GM19025 (cell line): ENCODE measurements at regions not wholly inside any gene's neighbourhood (a gene's known extent, or its start where the extent isn't known, plus 50 kb on each side); places are given as distances from the start of the nearest gene placed in this dataset.
"Not testable (repeated sequence)": the region's sequence is repeated elsewhere in the genome, so short reads cannot be mapped to it uniquely, and the experiment has no call there.

Experiments
- ATAC-seq: cut with Tn5 transposase; IDR thresholded peaks from one replicate; pipeline ENCODE4 v1.9.1; 2021; ENCODE audit warnings: mild to moderate bottlenecking, low read depth, moderate library complexity; ENCODE audit not compliant: unreplicated experiment

DNA sequence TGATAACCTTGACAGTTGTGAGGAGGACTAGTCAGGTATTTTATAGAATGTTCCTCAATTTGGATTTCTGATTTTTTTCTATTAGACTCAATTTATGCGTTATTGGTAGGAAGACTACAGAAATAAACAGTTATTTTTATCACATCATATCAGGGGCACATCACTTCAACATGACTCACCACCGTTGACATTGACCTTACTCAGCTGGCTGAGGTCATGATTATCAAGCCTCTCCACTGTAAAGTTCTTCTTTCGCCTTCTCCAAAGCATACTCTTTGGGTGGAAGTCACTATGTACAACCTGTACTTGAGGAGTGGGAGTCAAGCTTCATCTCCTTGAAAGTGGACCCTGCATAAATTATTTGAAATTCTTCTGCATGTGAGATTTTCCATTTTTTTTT is 194.3 kb upstream of the IGFBP3 start:
- ATAC-seq, result no peak

GRCh38 chr7:46109437-46109836 is 188.4 kb upstream of the IGFBP3 start:
- ATAC-seq, result no peak

GRCh38 chr7:46108272-46108671 is 187.2 kb upstream of the IGFBP3 start:
- ATAC-seq, result no peak

DNA sequence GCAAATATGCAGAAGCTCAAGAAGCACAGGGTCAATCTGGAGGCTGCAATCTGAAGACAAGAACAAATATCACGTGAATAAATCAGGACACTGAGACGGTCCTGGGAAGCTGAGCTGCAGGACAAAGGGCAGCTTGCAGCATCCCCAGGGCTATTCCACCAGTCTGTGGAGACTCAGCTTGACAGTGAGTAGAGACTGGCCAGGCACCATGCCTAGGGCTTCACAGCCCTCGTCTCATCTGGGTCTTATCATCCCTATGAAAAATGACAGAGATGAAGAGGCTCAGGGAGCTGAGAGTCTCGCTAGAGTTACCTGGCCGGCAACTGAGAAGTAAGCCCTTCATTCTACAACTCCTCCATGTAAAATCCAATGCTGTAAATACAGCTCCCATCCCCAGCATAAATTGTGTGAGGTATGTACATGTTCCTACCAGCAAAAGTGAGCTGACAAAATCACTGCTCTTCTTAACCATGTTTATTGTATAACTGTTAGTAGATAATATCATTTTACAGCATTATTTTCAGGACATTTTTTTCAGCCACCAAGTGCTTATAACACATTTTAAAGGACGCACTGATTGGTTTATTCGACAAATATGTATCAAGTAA is 186.6 kb upstream of the IGFBP3 start:
- no peak for ATAC-seq

GRCh38 chr7:46100521-46100920 is 179.4 kb upstream of the IGFBP3 start:
- no peak for ATAC-seq

- no peak for ATAC-seq
These were observed 178.0 kb upstream of the IGFBP3 start for GRCh38 chr7:46099076-46099475.

GRCh38 chr7:46091071-46091470 is 170.0 kb upstream of the IGFBP3 start:
- no peak for ATAC-seq

DNA sequence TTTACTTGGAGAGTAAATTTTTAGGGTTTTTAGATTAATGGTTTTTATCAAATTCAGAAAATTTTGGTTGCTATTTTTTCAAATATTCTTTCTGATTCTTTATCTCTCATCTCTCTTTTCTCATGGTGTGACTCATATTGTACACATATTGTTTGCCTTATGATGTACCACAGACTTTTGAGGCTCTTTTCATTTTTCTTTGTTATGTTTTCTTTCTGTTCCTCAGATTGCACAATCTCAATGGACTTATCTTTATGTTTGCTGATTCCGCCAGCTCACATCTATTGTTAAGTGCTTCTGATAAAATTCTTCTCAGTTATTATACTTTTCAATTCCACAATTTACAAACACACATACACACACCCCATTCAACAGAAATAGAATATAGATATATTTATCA is 168.2 kb upstream of the IGFBP3 start:
- ATAC-seq, result no peak

GRCh38 chr7:46088486-46088885 is 167.4 kb upstream of the IGFBP3 start:
- not testable (repeated sequence) for ATAC-seq

DNA sequence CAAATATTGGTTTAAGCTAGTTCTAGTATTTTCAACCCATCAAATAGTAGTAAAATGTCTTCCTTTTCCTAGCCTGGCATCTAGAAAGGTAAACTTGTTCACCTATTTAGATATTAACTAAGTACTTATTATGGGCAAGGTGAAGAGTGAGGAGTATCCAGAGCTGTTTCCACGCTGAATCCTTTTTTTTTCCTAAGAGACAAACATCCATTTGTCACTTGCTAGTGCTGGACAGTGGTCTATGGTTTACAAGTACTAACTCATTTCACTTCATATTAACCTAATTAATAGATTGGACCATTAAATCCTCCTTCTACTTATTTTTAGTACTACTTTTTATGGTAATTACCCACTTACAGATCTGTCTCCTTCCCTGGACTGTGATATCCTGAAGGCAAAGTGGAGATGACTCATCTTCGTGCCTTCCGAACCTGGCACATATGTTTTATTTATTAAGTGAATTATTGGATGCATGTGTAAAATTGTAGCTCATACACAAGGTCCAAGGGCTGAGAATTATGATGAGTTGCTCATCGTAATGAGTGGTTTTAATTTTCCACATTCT is 159.6 kb upstream of the IGFBP3 start:
- no peak for ATAC-seq

- ATAC-seq, result no peak
These were observed 158.3 kb upstream of the IGFBP3 start for GRCh38 chr7:46079421-46079820.

- ATAC-seq, result no peak
These were observed 155.5 kb upstream of the IGFBP3 start for GRCh38 chr7:46076527-46076926.

DNA sequence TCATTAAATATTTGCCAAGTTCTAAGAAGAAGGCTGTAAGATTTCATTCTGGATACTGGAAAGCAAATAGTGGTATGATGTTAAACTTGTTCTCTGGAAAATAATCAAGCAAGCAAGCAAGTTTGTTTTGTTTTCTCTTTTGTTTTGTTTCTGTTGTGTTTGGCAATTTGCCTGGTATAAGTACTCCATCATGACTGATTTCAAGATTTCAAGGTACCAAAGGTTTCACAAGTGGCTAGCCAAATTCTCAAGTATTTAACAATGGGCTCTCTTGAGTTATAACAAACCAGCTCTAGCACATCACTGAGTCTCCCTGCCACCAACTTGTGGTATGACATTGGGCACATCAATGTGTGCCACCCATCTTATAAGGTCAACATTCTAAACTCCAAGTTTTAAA is 151.7 kb upstream of the IGFBP3 start:
- no peak for ATAC-seq

GRCh38 chr7:46071601-46072000 is 150.5 kb upstream of the IGFBP3 start:
- ATAC-seq, result no peak

DNA sequence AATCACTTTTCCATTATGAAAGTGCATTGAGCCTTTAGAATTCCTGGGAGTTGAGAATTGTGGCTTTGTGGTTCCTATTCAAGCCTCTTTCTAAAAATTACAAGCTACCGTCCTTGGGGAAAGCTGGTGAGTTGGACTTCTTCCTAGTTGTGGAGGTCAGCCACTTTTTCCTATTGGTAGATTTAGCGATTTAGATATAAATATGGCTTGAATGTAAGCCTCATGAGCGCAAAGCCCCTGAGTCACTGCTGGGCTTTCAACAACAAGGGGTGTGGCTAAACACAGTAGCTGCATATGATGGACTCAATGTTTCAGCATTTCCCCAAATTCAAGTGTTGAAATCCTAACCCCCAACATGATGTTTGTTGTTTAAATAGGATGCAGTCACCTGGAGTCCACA is 150.0 kb upstream of the IGFBP3 start:
- no peak for ATAC-seq

DNA sequence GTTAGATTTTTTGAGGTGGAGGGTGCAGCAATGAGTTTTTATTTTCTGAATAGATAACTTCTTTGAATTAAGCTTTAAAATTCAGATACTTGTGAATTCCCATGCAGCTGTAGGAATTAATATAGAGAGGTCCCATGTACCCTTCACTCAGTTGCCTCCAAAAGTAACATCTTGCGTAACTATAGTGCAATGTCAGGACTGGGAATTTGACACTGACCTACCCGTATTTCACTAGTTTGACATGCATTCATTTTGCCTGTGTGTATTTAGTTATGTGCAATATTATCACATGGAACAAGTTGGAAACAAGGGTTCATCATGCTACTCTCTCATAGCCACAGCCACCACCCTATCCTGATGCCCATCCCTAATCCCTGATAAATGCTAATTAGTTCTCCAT is 147.1 kb upstream of the IGFBP3 start:
- no peak for ATAC-seq

- no peak for ATAC-seq
These were observed 138.4 kb upstream of the IGFBP3 start for GRCh38 chr7:46059308-46060020.

GRCh38 chr7:46058086-46058823 is 137.2 kb upstream of the IGFBP3 start:
- ATAC-seq, result no peak

DNA sequence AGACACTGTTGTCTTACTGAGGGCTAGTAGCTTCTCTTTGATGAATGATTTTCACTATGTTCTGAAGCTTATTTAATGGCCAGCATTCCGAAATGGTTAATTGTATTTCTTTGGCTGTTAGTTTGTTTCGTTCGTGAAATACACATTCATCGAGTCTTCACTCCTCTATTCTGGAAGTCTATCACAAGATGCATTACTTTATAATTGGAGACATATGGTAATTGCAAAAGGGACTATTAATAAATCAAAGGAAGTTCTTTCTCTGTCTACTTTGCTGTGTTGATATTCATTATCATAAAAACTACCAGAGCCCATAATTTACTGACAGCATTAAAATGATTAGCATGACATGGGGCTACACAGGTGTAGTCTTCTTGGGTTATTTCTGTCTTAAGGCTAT is 133.8 kb upstream of the IGFBP3 start:
- no peak for ATAC-seq

GRCh38 chr7:46054272-46054671 is 133.2 kb upstream of the IGFBP3 start:
- ATAC-seq, result no peak

DNA sequence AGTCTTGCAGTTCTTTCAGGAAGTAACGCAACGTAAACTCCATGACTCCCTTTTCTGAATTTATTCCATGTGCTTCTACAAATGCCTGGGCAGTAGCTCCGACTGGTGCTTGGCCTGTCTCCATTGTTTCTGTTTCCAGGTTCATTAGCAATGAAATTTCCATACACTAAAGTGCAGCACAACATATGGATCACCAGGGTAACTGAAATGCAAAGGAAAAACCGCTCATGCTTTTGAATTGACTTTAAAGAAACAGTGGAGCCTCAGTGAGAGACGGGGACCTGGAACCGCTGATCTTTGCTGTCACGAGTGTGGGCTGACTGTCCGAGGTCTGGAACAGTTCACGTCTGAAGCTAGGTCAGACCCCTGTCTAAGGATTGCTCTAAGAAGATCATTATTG is 126.5 kb upstream of the IGFBP3 start:
- no peak for ATAC-seq
